DMS 273 treated with DMSO at 0.1 percent for 48 hours (cell line): ENCODE measurements at regions not wholly inside any gene's neighbourhood (a gene's known extent, or its start where the extent isn't known, plus 50 kb on each side); places are given as distances from the start of the nearest gene placed in this dataset.

ENCODE experiments used
- DNase-seq: peaks from one replicate; lab custom pipeline; 2025; lab: John Stamatoyannopoulos, UW

DNA sequence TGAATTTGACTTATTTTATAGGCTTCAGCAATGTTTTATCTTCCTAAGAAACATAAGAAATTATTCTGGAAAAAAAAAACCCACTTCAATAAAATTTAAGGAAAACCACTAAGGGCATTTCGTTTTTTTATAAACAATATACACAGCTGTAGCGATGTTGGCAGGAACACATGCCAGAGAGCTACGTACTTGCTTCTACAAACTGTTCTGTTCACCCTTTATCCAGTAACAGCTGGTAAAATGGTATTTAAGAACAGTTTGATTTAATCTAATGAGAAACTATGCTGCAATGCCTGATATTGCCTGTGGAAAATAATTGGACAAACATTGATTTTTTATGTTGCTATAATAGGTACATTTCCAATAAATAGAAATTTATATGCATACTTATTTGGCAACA lies 137.2 kb upstream of the DACH1 start:
- no peak for DNase-seq

DNA sequence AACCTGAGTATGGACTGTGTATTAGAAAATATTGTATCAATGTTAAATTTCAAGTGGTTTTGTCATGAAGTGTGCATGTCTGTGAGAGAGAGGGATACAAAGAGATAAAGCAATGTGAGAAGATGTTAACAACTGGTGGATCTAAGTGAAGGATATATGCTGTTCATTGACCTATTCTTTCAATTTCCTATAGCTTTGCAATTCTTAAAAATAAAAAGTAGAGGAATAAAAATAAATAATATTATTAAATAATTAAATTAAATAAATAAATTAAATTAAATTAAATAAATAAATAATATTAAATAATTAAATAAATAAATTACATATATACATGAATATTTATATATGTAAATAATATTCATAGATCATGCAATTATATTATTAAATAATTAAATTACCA lies 131.2 kb upstream of the DACH1 start:
- DNase-seq = no peak

DNA sequence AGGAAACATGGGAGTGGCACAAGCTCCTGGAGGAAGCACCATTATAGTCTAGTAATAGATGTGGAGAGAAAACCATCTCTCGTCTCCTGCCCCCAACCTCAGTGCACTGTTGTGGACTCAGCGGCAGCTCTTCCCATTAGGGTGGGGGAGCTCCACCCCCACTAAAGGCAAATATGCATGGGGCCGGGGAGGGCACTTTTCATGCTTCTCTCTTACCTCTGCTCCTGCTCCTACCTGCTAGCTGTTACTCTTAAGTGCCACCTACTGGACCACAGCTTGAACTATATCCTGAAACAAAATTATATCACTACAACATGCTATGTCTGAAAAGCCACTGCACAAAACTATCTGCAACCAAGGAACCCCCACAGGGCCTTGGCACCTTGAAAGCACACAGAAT lies 112.6 kb upstream of the DACH1 start:
- no peak for DNase-seq

DNA sequence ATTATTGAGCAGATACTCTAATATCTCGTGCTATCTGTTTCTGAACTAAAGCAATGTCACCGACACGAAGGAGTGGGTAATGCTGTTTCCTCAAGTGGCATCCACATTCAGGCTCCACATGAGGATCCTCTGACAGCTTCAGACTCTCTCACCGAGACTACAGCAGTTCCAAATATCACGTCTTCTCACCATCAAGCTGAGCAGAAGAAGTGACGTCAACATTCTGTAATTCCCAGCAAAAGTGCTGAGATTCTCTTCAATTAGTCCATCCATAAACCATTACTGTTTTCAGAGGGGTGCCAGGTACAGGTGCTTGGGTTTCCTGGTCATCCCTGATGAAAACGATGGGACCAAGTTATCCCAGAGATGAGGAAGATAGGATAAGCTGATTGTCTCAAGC lies 110.0 kb upstream of the DACH1 start:
- no peak for DNase-seq

DNA sequence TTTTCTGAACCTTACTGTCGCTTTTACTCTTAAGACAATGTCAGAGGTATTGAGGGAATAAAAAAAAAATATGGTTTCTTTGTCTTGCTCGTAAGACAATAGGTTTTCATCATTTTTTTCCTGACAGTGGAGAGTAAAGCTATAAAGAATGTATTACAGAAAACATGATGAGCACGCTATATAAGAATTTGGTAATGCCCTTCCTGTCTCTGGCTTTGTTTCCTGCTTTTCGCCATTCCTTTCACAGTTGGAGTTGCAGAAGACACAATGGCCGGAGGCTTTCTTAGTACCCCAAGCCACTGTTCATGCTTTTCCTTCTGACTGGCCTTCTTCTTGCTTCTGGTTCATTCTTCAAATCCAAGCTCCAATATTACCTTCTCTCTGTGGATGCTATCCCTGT lies 101.0 kb upstream of the DACH1 start:
- no peak for DNase-seq

DNA sequence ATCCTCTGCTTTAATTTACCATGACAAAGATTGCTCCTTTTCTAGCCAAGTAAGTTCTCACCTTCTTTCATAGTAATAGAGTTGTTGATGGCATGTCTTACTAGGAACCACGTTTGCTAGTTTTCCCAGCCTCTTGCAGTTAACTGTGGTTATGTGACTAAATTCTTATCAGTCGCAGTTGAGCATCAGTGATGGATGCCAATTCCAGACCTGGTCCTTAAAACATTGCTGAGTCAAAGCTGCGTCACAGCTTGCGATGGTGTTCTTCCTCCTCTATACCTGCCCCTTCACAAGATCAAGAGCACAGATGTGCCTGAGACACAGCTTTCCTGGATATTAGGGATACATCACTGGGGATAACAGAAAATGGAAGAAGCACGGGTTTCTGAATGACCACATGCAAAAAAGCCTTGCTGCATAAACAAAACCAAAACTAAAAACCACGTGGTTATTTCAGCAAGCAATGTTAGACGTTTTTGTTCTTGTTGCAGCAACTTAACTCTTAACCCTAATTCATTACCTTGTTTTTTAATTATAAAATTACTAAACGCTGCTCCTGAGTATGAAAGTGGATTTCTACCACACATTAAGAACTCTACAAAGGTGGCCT lies 97.6 kb upstream of the DACH1 start:
- no peak for DNase-seq

DNA sequence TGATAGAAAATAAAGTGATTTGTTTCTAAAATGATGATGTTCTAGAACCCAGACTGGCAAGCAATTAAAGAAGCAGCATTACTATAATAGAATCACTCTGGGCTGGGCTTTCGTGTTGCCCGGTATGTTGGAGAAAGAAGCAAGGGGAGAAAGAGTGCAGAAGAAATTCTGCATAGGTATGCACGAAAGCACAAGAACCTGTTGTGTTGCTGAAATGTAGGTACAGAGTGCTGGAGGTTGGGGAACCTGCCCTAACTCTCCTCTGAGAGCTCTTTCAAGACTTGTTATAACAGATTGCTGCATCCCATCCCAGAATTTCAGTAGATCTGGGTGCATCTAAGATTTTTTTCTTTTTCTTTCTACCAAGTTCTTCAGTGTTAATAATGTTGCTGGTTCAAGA lies 95.7 kb upstream of the DACH1 start:
- no peak for DNase-seq

DNA sequence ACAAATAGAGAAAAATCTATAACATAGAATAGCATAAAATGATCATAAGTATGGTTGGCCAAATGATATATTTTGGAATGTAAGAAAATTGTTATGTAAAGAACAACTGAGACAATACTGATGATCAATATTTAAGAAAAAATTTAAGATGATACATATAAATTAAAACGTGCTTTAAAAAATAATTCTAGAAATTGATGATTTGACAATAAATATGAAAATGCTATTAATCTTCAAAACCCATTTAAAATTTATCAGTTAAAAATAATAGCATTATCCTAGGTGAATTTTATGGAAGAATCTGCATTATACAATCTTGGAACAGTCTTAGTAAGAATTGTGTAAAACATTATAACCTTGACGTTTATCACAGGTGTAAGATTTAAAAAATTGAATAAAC lies 95.1 kb upstream of the DACH1 start:
- DNase-seq = no peak

DNA sequence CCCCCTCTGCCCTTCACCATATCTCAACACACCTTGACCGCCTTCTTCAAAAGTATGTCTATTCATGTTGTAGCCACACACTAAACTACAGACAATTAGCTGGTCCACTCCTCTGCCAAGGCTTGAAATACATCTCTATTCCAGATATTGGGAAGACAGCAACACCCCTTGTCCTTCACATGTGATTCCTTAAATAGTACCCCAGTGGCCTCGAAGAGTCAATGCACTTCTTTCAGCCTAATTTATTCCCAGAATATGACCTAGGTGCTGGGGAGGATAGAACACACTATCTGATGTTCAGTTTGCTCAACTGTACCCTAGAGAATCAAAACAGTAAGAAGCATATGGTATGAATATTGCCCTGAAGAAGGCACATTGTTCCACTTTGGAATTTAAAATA lies 82.4 kb upstream of the DACH1 start:
- DNase-seq = no peak

DNA sequence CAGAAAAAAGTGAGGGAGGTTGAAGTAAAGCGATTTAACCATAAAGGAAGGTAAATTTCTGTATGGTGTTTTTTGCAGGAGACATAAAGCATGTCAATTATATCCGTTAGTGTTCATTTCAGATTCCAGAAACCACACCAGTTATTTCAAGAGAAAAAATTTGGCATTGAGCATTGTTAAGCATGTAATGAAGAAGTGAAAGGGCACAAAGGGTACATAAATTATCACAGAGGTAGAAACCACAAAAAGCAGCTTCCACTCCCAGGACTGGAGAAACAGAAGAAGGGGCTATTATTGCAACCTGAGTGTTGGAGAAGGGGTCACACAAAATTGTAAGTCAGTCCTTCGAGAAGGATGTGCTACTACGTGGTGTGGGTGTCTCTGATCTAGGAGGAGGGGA lies 72.2 kb upstream of the DACH1 start:
- DNase-seq = no peak

DNA sequence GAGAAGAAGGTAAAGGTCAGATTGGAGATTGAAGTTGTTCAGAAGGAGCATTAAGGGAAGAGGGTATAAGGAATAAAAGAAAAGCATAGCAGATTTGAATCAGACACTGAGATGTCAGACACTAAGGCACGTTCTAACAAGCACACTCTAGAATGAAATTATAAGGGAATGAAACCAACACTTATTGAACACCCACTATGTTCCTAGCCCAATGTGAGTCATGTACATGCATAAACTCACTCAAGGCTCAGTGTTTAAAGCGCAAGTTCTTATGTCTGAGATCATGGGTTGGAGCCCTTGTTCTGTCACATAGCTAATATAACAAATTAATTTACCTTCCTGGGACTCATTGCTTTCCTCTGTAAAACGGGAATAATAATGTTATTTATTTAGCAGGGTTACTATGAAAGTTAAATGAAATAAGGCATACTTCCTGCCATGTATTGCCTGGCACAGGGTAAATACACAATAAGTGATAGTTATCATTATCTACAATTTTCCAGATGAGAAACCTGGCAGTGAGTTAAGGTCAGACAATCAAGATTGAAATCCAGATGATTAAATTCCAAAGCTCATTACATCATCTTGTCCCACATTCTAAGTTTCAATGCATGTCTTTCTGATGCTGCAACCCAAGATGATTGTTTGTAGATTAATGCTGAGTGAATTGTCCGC lies 68.3 kb upstream of the DACH1 start:
- no peak for DNase-seq

DNA sequence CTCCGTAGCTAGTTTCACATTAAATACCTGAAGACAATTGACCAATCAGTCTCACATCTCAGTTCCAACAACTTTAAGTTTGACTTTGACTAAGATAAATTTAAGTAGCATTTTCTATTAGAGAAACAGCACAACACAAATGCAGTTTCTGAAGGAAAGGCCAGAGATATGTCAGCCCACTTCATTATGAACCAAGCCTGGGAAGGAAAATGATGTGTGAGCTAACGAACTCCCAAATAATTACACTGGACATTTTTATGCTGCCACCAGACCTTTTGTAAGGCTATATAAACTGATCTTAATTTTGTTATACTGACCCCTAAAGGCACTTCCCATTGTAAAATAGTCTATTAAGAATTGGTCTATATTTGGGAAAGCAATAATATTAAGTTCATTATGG lies 57.9 kb upstream of the DACH1 start:
- no peak for DNase-seq

DNA sequence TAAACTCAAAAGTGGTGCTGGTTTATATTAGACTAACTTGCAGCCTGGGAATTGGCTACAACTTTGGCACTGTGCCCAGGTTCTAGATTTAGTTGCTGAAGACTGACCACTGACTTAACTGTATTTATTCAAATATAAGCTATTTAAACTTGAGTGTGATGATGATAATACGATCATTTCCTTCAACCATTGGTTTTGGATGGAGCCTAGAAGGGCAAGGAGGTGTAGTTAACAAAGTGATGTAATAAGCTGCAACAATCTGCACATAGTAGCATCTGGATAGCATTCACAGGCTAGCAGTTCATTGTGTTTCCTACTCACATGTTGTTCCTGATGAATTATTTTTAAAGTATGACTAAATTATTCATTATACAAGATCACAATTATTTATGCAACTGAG lies 55.2 kb upstream of the DACH1 start:
- DNase-seq = no peak
